H9 (cell line): ENCODE measurements at regions not wholly inside any gene's neighbourhood (a gene's known extent, or its start where the extent isn't known, plus 50 kb on each side); places are given as distances from the start of the nearest gene placed in this dataset.
A peak's percentile ranks its signal among the peaks of the same experiment; 100 is the strongest.

ENCODE experiments used
- DNase-seq: peaks from one replicate; pipeline ENCODE4 v3.0.0-alpha.2; 2017
- H2AFZ ChIP-seq: one replicate; pipeline ENCODE4 v1.6.1; 2013; ENCODE audit warnings: mild to moderate bottlenecking, low read length, control low read depth, moderate library complexity
- H2AK5ac ChIP-seq: 2 replicates; pipeline ENCODE4 v1.6.1; 2013; ENCODE audit warnings: low read length, control low read depth, mixed read lengths; ENCODE audit not compliant: insufficient read length
- H2BK120ac ChIP-seq: one replicate; pipeline ENCODE4 v1.6.1; 2013; ENCODE audit warnings: low read depth, mild to moderate bottlenecking, low read length, control low read depth, inconsistent platforms; ENCODE audit not compliant: poor library complexity, severe bottlenecking
- H2BK12ac ChIP-seq: 2 replicates; pipeline ENCODE4 v1.6.1; 2013; ENCODE audit warnings: low read length, control low read depth, mixed read lengths, low read depth; ENCODE audit not compliant: insufficient read length
- H2BK15ac ChIP-seq: 2 replicates; pipeline ENCODE4 v1.6.1; 2013; ENCODE audit warnings: low read depth, low read length, control low read depth
- H2BK20ac ChIP-seq: one replicate; pipeline ENCODE4 v1.6.1; 2013; ENCODE audit warnings: low read depth, mild to moderate bottlenecking, low read length, control low read depth, inconsistent platforms; ENCODE audit not compliant: poor library complexity, severe bottlenecking
- H2BK5ac ChIP-seq: 2 replicates; pipeline ENCODE4 v1.6.1; 2013; ENCODE audit warnings: low read length, control low read depth, mixed read lengths; ENCODE audit not compliant: insufficient read length
- H3K14ac ChIP-seq: 2 replicates; pipeline ENCODE4 v1.6.1; 2013; ENCODE audit warnings: low read length, control low read depth; ENCODE audit not compliant: insufficient read depth
- H3K18ac ChIP-seq: 2 replicates; pipeline ENCODE4 v1.6.1; 2013; ENCODE audit warnings: low read depth, mild to moderate bottlenecking, mixed read lengths, low read length, control low read depth; ENCODE audit not compliant: insufficient read length
- H3K23ac ChIP-seq: 2 replicates; pipeline ENCODE4 v1.6.1; 2013; ENCODE audit warnings: low read length, control low read depth, mixed read lengths, low read depth; ENCODE audit not compliant: insufficient read length
- H3K23me2 ChIP-seq: 2 replicates; pipeline ENCODE4 v1.6.1; 2013; ENCODE audit warnings: low read depth, mild to moderate bottlenecking, mixed read lengths, low read length, control low read depth; ENCODE audit not compliant: insufficient read length, poor library complexity, severe bottlenecking
- H3K27ac ChIP-seq: 2 replicates; pipeline ENCODE4 v1.5.1; 2013; ENCODE audit warnings: low read length, control low read depth, mixed read lengths, low read depth; ENCODE audit not compliant: insufficient read length
- H3K27me3 ChIP-seq: 2 replicates; pipeline ENCODE4 v1.6.1; 2013; ENCODE audit warnings: low read length, control low read depth, inconsistent platforms; ENCODE audit not compliant: insufficient read depth
- H3K4ac ChIP-seq: 2 replicates; pipeline ENCODE4 v1.6.1; 2013; ENCODE audit warnings: low read depth, mild to moderate bottlenecking, control low read depth, inconsistent platforms, low read length, moderate library complexity
- H3K4me1 ChIP-seq: 2 replicates; pipeline ENCODE4 v1.6.1; 2013; ENCODE audit warnings: low read length, control low read depth, inconsistent platforms; ENCODE audit not compliant: insufficient read depth
- H3K4me2 ChIP-seq: 2 replicates; pipeline ENCODE4 v1.6.1; 2013; ENCODE audit warnings: low read length, control low read depth, mixed read lengths; ENCODE audit not compliant: insufficient read length, insufficient read depth
- H3K56ac ChIP-seq: 2 replicates; pipeline ENCODE4 v1.6.1; 2013; ENCODE audit warnings: low read depth, mild to moderate bottlenecking, mixed read lengths, low read length, control low read depth; ENCODE audit not compliant: insufficient read length
- H3K79me1 ChIP-seq: 2 replicates; pipeline ENCODE4 v1.6.1; 2013; ENCODE audit warnings: low read depth, mild to moderate bottlenecking, moderate library complexity, low read length, control low read depth, inconsistent platforms; ENCODE audit not compliant: insufficient read depth, poor library complexity, severe bottlenecking
- H3K79me2 ChIP-seq: 2 replicates; pipeline ENCODE4 v1.6.1; 2013; ENCODE audit warnings: low read length, control low read depth, inconsistent platforms; ENCODE audit not compliant: insufficient read depth
- H3K9ac ChIP-seq: 2 replicates; pipeline ENCODE4 v1.6.1; 2013; ENCODE audit warnings: low read length, control low read depth, mixed read lengths; ENCODE audit not compliant: insufficient read length; ENCODE audit errors: extremely low read depth
- H3K9me3 ChIP-seq: one replicate; pipeline ENCODE4 v1.6.1; 2013; ENCODE audit warnings: low read depth, low read length, inconsistent platforms; ENCODE audit not compliant: control insufficient read depth
- H3T11ph ChIP-seq: one replicate; pipeline ENCODE4 v1.6.1; 2013; ENCODE audit warnings: mild to moderate bottlenecking, low read length, control low read depth, inconsistent platforms
- H4K20me1 ChIP-seq: one replicate; pipeline ENCODE4 v1.6.1; 2013; ENCODE audit not compliant: control insufficient read depth, insufficient read length, insufficient read depth
- H4K5ac ChIP-seq: 2 replicates; pipeline ENCODE4 v1.6.1; 2013; ENCODE audit warnings: low read depth, mild to moderate bottlenecking, mixed read lengths, low read length, control low read depth; ENCODE audit not compliant: insufficient read length
- H4K8ac ChIP-seq: replicated peaks from 2 replicates; pipeline ENCODE4 v1.6.1; 2013; ENCODE audit warnings: low read length, control low read depth, mixed read lengths, low read depth; ENCODE audit not compliant: insufficient read length
- H4K91ac ChIP-seq: 2 replicates; pipeline ENCODE4 v1.6.1; 2013; ENCODE audit warnings: low read depth, mild to moderate bottlenecking, moderate library complexity, mixed read lengths, low read length, control low read depth; ENCODE audit not compliant: insufficient read length
- H3K27ac Mint-ChIP-seq, 3 experiments: 2 replicates in 2 of 3; 3 replicates in 1 of 3; pipeline ENCODE4 v1.8.0; 2020 to 2021; ENCODE audit warnings: mixed read lengths in 3 of 3, mild to moderate bottlenecking in 1 of 3, moderate library complexity in 1 of 3
- H3K27me3 Mint-ChIP-seq: 2 replicates; pipeline ENCODE4 v1.8.0; 2021; ENCODE audit warnings: low read depth, mild to moderate bottlenecking, moderate library complexity, mixed read lengths
- H3K36me3 Mint-ChIP-seq, 3 experiments: 2 replicates in 2 of 3; 3 replicates in 1 of 3; pipeline ENCODE4 v1.8.0; 2020 to 2021; ENCODE audit warnings: low read depth in 3 of 3, mixed read lengths in 3 of 3; ENCODE audit not compliant: insufficient read depth in 1 of 3
- H3K4me1 Mint-ChIP-seq, 2 experiments: 2 replicates each; pipeline ENCODE4 v1.8.0; 2020; ENCODE audit warnings: mixed read lengths in 2 of 2
- H3K4me3 Mint-ChIP-seq, 2 experiments: 2 replicates in 1 of 2; 3 replicates in 1 of 2; pipeline ENCODE4 v1.8.0; 2020 to 2021; ENCODE audit warnings: mild to moderate bottlenecking in 2 of 2, mixed read lengths in 2 of 2, moderate library complexity in 1 of 2
- H3K9me3 Mint-ChIP-seq, 2 experiments: 2 replicates in 1 of 2; 3 replicates in 1 of 2; pipeline ENCODE4 v1.8.0; 2020; ENCODE audit warnings: mild to moderate bottlenecking in 2 of 2, mixed read lengths in 2 of 2, moderate library complexity in 1 of 2
- WGBS: extraction: QIAGEN DNeasy Blood & Tissue Kit; methylation state at CpG from one replicate; pipeline ENCODE4 v1.1.7; 2013; ENCODE audit warnings: missing lambda C conversion rate, low lambda C conversion rate, mixed read lengths; ENCODE audit not compliant: insufficient read length; ENCODE audit errors: extremely low coverage; 5-methylcytosine and 5-hydroxymethylcytosine counted together
- TF ChIP-seq, protein P1 (sequence below): fragments of 200-600 bp; sonication (generic); conservative IDR thresholded peaks from 3 replicates; pipeline ENCODE4 v1.8.0; 2021; ENCODE audit warnings: antibody characterized with exemption, mild to moderate bottlenecking

DNA sequence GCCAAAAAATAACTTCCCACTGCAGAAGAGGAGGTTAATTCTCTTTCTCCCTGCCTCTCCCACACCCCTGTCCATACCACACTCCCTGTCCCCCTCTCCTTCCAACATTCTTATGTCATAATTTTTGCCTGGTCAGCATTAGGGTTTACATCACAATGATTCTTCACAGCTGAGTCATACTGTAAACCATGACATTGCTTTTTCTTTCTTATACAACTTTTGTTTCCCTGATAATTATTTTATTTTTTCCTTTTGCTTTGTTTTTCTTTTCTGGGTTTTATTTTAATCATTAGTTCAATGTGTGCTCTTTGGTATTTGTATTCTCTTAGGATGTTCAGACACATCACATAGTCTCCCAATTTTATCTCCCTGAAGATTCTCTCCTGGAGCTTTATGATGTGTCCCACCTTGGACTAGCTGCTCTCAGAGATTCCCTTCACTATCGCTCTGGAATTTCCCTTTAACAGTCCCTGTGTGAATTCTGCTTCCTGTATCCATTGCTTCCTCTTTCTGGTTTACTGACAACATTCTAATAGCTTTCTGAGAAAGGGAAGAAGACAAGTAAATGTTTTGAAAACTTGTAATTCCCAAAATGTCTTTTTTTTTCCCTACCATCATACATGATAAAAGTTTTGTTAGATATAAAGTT is 70.7 kb downstream of the SOX2 start:
- H3K27me3 ChIP-seq: no peaks in the 10 kb centered on the region
- no peak overlapping the region for H3T11ph ChIP-seq
- Mint-ChIP-seq H3K4me1 (peaks cover 10 to 11% of the 10 kb centered on the region in 2 experiments), H3K36me3 (no peaks in the 10 kb centered on the region), H3K9me3 (no peaks in the 10 kb centered on the region), H3K27me3 (no peaks in the 10 kb centered on the region), H3K4me3 (no peak overlapping the region), H3K27ac (peak overlapping the region; percentile 44 to 80 (median 59); a peak in 6 of 7 replicates)
- H2BK5ac ChIP-seq: no peak overlapping the region
- H3K79me2 ChIP-seq: no peaks in the 10 kb centered on the region
- no peak overlapping the region for H2AK5ac ChIP-seq
- H3K23ac ChIP-seq: no peak overlapping the region
- H3K23me2 ChIP-seq: no peaks in the 10 kb centered on the region
- no peak overlapping the region for H2AFZ ChIP-seq
- DNase-seq: no peak
- H3K27ac ChIP-seq: no peak overlapping the region
- H3K14ac ChIP-seq: no peak overlapping the region
- H3K4ac ChIP-seq: no peak overlapping the region
- H3K18ac ChIP-seq: no peak overlapping the region
- H3K9me3 ChIP-seq: no peaks in the 10 kb centered on the region
- H3K56ac ChIP-seq: no peak overlapping the region
- H4K91ac ChIP-seq: no peak overlapping the region
- no peak overlapping the region for H2BK20ac ChIP-seq
- no peaks in the 10 kb centered on the region for H3K79me1 ChIP-seq
- no peak overlapping the region for H4K8ac ChIP-seq
- TF ChIP-seq, protein P1, sequence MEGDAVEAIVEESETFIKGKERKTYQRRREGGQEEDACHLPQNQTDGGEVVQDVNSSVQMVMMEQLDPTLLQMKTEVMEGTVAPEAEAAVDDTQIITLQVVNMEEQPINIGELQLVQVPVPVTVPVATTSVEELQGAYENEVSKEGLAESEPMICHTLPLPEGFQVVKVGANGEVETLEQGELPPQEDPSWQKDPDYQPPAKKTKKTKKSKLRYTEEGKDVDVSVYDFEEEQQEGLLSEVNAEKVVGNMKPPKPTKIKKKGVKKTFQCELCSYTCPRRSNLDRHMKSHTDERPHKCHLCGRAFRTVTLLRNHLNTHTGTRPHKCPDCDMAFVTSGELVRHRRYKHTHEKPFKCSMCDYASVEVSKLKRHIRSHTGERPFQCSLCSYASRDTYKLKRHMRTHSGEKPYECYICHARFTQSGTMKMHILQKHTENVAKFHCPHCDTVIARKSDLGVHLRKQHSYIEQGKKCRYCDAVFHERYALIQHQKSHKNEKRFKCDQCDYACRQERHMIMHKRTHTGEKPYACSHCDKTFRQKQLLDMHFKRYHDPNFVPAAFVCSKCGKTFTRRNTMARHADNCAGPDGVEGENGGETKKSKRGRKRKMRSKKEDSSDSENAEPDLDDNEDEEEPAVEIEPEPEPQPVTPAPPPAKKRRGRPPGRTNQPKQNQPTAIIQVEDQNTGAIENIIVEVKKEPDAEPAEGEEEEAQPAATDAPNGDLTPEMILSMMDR: no peak
- no peak overlapping the region for H3K9ac ChIP-seq
- no peak overlapping the region for H2BK15ac ChIP-seq
- no peak overlapping the region for H2BK120ac ChIP-seq
- no peak overlapping the region for H2BK12ac ChIP-seq
- H3K4me2 ChIP-seq: no peak overlapping the region
- no peak overlapping the region for H4K5ac ChIP-seq
- no peaks in the 10 kb centered on the region for H4K20me1 ChIP-seq
- no peaks in the 10 kb centered on the region; the same call in 1 of the 2 replicates for H3K4me1 ChIP-seq
- WGBS: no CpG with 5 or more reads among the region's 1 CpG
